ENCODE measurements at regions not wholly inside any gene's neighbourhood (a gene's known extent, or its start where the extent isn't known, plus 50 kb on each side); places are given as distances from the start of the nearest gene placed in this dataset.

GRCh38 chr1:58084266-58084665 is 462.3 kb downstream of the OMA1 start:
- TF ChIP-seq CTCF (IDR thresholded peaks at IDR 0.05) (no peak), EZH2 (IDR thresholded peaks at IDR 0.05; ENCODE audit: borderline replicate concordance, insufficient read depth, low read depth, low read length, poor library complexity, severe bottlenecking) (no peak)
